ENCODE measurements at regions not wholly inside any gene's neighbourhood (a gene's known extent, or its start where the extent isn't known, plus 50 kb on each side); places are given as distances from the start of the nearest gene placed in this dataset.
"Not testable (repeated sequence)": the region's sequence is repeated elsewhere in the genome, so short reads cannot be mapped to it uniquely, and the experiment has no call there.

GRCh38 chr3:106473576-106474475, 605.0 kb upstream of the CBLB start:
- Histone ChIP-seq H3K4me1 (ENCODE audit: insufficient read depth, poor library complexity, severe bottlenecking) (no peaks in the 10 kb centered on the region), H3K4me3 (ENCODE audit: severe bottlenecking) (no peak overlapping the region), H3K9me3 (ENCODE audit: severe bottlenecking) (no peaks in the 10 kb centered on the region), H3K36me3 (ENCODE audit: low read depth) (no peaks in the 10 kb centered on the region), H3K27ac (ENCODE audit: poor library complexity, severe bottlenecking) (no peak overlapping the region), H3K27me3 (ENCODE audit: insufficient read depth, poor library complexity, severe bottlenecking) (no peaks in the 10 kb centered on the region)
- TF ChIP-seq CTCF (IDR thresholded peaks at IDR 0.05; ENCODE audit: poor library complexity, severe bottlenecking) = no peak
- DNase-seq (ENCODE audit: low spot score) = no peak
- no peak for ATAC-seq (ENCODE audit: low read depth)

GRCh38 chr3:106482451-106482850, 613.6 kb upstream of the CBLB start:
- H3K9me3 ChIP-seq (ENCODE audit: severe bottlenecking) = no peaks in the 10 kb centered on the region
- H3K36me3 ChIP-seq (ENCODE audit: low read depth) = no peaks in the 10 kb centered on the region
- H3K27me3 ChIP-seq (ENCODE audit: insufficient read depth, poor library complexity, severe bottlenecking) = no peaks in the 10 kb centered on the region
- H3K27ac ChIP-seq (ENCODE audit: poor library complexity, severe bottlenecking) = no peak overlapping the region
- DNase-seq (ENCODE audit: low spot score) = no peak
- ATAC-seq (ENCODE audit: low read depth) = no peak
- no peaks in the 10 kb centered on the region for H3K4me1 ChIP-seq (ENCODE audit: insufficient read depth, poor library complexity, severe bottlenecking)
- no peak overlapping the region for H3K4me3 ChIP-seq (ENCODE audit: severe bottlenecking)
- no peak for TF ChIP-seq CTCF (IDR thresholded peaks at IDR 0.05; ENCODE audit: poor library complexity, severe bottlenecking)

- Histone ChIP-seq H3K4me3 (ENCODE audit: severe bottlenecking) (no peak overlapping the region), H3K4me1 (ENCODE audit: insufficient read depth, poor library complexity, severe bottlenecking) (no peaks in the 10 kb centered on the region), H3K9me3 (ENCODE audit: severe bottlenecking) (no peaks in the 10 kb centered on the region), H3K27ac (ENCODE audit: poor library complexity, severe bottlenecking) (no peak overlapping the region), H3K27me3 (ENCODE audit: insufficient read depth, poor library complexity, severe bottlenecking) (no peaks in the 10 kb centered on the region), H3K36me3 (ENCODE audit: low read depth) (no peaks in the 10 kb centered on the region)
- no peak for TF ChIP-seq CTCF (IDR thresholded peaks at IDR 0.05; ENCODE audit: poor library complexity, severe bottlenecking)
- DNase-seq (ENCODE audit: low spot score) (no peak), ATAC-seq (ENCODE audit: low read depth) (no peak)
These were observed 616.4 kb upstream of the CBLB start for GRCh38 chr3:106485217-106485616.

GRCh38 chr3:106485802-106486201, 617.0 kb upstream of the CBLB start:
- Histone ChIP-seq H3K4me1 (ENCODE audit: insufficient read depth, poor library complexity, severe bottlenecking) (no peaks in the 10 kb centered on the region), H3K27ac (ENCODE audit: poor library complexity, severe bottlenecking) (no peak overlapping the region), H3K9me3 (ENCODE audit: severe bottlenecking) (no peaks in the 10 kb centered on the region), H3K4me3 (ENCODE audit: severe bottlenecking) (no peak overlapping the region), H3K27me3 (ENCODE audit: insufficient read depth, poor library complexity, severe bottlenecking) (no peaks in the 10 kb centered on the region), H3K36me3 (ENCODE audit: low read depth) (no peaks in the 10 kb centered on the region)
- DNase-seq (ENCODE audit: low spot score) = no peak
- TF ChIP-seq CTCF (IDR thresholded peaks at IDR 0.05; ENCODE audit: poor library complexity, severe bottlenecking) = no peak
- no peak for ATAC-seq (ENCODE audit: low read depth)

GRCh38 chr3:106486945-106487639, 618.3 kb upstream of the CBLB start:
- not testable (repeated sequence) for ATAC-seq (ENCODE audit: low read depth); H3K27ac ChIP-seq (ENCODE audit: poor library complexity, severe bottlenecking); H3K4me3 ChIP-seq (ENCODE audit: severe bottlenecking); H3K27me3 ChIP-seq (ENCODE audit: insufficient read depth, poor library complexity, severe bottlenecking); H3K4me1 ChIP-seq (ENCODE audit: insufficient read depth, poor library complexity, severe bottlenecking); DNase-seq (ENCODE audit: low spot score); H3K36me3 ChIP-seq (ENCODE audit: low read depth); H3K9me3 ChIP-seq (ENCODE audit: severe bottlenecking)
